HG03066 (cell line): ENCODE measurements at regions not wholly inside any gene's neighbourhood (a gene's known extent, or its start where the extent isn't known, plus 50 kb on each side); places are given as distances from the start of the nearest gene placed in this dataset.

Experiments used
- ATAC-seq: cut with Tn5 transposase; IDR thresholded peaks from one replicate; pipeline ENCODE4 v1.9.1; 2021; ENCODE audit warnings: low read depth; ENCODE audit not compliant: unreplicated experiment

DNA sequence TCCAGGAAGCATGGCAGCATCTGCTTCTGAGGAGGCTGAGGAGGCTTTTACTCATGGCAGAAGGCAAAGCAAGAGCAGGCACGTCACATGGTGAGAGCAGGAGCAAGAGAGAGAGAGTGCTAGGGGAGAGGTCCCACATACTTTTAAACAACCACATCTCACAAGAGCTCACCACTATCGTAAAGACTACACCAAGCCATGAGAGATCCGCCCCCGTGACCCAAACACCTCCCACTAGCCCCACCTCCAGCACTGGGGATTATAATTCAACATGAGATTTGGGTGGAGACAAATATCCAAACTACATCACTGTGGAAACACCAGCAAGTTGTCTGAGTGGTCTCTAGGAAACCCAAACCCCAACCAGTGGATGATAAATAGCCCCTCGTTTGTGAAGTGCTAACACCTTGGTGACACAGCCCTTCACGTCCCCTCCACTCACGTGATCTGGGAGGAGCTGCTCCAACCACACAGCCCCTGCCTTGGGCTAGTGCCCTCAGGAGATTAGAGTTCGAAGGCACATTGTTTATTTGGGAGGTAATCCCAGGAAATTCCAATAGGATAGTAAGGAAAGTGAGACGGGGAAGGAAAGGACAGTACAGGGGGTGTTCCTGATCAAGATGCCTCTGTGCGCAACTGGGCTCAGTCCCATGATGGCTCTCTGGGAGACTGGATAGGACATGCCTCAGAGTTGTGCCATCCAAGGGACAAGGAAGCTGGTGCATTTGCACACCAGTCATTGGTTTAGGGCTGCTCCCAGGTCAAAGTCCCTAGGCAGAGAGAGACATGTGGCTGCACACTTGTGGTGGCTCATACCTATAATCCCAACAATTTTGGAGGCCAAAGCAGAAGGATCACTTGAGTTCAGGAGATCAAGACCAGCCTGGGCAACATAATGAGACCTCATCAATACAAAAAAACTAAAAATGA lies 80.6 kb upstream of the CTNNB1 start:
- ATAC-seq, result no peak

DNA sequence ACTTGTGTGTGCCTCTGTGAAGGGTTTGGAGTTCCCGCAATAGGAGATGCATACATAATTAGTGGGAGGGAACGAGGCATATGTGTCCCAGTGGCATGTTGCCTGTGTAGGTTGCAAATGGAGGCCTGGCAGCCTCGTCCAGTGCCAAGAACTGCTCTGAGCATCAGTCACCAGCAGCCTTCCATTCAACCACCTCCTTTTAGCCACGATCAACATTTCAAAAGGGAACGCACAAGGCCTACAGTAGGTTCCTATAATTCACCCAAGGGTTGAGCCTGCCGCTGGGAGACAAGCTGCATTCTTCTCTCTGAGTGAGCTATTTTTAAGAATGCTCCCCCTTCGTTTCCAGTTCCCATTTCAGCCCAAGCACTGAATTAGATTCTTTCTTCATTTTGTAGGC lies 78.8 kb upstream of the CTNNB1 start:
- ATAC-seq, result no peak

DNA sequence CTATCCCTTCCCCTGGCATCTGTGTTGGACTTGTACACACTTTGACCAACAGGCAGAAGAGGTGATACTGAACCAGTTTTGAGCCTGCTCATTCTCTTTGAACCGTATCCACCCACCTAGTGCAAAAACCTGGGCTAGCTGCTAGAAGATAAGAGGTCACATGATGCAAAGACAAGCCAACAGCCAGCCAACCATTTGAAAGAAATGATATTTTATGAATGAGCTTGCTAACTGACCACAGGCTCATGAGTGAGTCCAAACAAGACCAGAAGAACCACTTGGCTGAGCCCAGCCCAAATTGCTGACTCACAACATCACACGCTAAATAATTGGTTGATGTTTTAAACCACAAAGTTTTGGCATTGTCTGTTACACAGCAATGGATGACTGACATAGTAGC lies 74.0 kb upstream of the CTNNB1 start:
- ATAC-seq, result no peak

DNA sequence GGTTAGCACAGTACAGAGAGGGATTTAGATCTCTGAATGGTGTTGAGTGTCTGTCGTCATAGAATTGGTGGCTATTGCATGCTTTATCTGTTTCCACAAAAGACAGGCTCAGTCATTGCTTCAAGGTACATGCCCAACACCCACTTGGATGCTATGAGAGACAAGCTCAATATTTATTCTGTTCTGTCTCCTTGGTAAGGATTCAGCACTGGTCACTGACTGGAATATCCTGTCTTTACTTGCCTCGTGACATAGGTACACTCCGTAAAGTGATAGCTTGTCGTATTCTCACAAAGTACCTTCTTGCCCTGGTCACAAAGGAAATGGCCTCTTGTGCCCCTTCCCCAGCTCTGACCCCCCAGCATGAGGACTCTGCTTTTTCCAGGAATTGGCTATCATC lies 72.8 kb upstream of the CTNNB1 start:
- ATAC-seq, result no peak

DNA sequence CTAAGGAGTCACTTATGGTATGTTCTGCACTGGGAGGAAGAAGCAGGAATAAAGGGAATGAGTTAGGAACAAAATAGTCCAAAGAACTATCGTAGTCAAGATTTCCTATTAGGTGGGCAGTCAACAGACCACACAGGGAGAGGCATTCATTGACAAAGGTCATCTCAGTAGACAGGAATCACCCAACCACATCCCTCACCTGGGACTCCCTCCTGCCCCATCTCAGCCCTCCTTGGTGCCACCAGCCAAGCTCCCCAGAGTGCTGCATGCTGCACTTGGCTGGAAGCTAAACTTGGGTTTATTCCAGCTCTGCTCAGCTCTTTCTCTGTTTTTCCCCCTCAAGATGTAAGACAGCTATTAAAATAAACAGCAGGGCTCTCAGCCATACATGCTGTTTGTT lies 72.3 kb upstream of the CTNNB1 start:
- no peak for ATAC-seq

DNA sequence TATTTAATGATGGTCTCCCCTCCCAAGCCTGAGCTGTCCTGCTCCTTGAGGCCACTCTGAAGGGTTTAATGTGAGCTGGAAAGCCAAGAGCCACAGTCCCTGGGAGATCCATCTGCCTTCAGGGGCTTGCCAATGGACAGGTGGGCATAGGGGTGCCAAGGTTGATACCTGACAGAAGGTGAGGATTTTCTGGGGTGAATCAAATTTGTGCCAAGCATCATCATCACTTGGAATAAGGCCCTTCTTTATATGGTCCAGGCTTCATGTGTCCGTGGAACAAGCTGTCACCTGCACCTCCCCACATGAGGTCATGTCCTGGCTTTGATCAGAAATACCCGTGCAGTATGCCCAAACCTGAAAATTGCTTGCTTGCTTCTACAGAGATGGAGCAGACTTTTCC lies 71.9 kb upstream of the CTNNB1 start:
- no peak for ATAC-seq

DNA sequence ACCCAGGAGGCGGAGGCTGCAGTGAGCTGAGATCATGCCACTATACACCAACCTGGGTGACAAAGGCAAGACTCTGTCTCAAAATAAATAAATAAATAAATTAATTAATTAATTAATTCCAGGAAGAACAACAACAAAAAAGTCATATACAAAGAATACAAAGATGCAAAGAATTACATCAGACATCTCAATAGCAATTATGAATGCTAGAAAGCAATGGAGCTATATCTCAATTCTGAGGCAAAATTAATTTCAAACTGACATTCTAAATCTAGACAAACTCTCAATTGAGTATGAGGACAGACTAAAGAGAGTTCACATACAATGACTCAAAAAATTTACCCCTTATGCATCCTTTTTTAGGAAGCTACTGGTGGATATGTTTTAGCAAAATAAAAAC lies 69.6 kb upstream of the CTNNB1 start:
- ATAC-seq, result no peak

DNA sequence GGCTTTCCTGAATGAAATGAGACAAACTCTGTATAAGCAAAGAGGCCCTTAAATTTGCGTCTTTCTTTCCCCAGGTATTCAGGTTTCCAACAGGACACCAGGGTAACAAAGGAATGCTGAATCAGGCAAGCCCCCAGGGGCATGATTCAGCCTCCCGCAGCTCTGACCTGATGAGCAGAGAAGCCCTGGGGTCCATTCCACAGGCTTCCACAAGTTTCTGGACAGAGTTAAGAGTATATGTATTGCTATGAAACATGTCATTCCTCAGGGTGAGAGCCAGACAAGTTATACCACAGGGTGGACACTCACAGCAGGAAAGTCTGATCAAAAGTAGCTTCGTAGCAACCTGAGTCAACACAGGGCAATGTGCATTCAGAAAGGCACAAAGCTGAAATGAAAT lies 68.1 kb upstream of the CTNNB1 start:
- ATAC-seq, result no peak

DNA sequence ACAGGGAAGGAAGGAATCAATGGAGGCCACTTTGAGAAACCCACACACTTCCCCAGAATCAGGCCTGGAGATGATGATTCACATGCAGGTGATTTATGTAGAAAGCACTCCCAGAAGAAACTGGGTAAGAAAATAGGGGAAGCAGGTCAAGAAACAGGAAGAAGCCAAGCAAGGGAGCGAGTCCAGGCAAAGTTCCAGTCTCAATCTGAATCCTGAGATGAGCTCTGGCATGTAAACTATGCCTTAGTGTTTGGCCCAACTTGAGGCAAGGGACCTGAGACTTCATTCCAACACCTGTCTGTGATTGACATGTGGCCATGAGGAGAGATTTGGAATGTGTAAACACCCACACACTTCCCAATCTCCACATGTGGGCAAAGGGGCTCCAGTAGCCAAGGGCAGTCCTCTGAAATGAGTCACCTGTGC lies 61.6 kb upstream of the CTNNB1 start:
- ATAC-seq, result no peak

DNA sequence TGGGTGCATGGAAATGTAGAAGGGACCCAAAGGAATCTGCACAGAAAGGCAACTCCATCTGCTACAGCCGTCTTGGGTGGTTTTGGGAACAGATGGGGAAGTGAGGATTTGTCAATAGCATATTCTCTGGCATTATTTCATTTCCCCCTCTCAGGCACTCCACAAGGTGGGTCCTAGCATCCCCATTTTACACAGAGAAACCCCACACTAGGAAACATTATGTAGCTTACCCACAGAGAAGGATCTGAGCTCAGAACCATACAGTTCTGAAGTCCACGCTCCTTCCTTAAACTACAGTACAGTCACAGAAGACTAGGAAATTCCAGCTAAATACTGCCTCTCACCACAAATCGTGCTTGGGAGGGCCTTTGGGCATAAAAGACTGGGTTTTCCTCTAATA lies 61.2 kb upstream of the CTNNB1 start:
- no peak for ATAC-seq

DNA sequence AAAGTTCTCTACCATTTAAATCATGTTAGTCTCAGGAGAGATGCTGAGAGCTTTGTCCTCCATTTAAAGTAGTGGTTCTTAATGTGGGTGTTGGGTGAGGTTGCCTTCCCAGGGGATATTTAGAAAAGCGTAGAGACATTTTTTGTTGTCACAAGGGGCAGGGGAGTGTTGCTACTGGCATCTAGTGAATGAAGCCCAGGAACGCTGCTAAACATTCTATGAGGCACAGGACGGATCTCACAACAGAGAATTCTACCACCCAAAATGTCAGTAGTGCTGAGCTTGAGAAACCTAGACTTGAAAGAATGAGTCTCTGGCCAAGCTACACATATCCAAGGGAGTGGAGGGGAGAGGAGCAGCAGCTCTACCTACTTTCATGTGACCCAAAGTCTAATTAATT lies 60.7 kb upstream of the CTNNB1 start:
- no peak for ATAC-seq

DNA sequence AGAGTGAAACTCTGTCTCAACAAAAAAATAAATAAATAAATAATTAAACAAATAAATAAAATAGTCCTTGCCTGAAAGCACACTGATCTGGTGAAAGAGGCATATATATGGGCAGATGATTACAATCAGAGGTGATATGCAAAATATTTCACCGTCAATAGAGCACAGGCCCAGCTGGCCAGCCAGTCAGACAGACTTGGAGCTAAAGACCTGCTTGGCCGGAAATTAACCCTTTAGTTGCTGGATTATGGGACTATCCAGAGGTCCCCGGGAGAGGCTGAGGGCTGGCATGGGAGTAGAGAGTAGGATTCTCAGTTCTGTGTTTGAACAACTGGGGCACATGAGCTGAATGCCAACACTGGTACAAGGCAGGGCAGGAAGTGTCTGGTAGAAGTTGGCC lies 59.1 kb upstream of the CTNNB1 start:
- ATAC-seq, result no peak

DNA sequence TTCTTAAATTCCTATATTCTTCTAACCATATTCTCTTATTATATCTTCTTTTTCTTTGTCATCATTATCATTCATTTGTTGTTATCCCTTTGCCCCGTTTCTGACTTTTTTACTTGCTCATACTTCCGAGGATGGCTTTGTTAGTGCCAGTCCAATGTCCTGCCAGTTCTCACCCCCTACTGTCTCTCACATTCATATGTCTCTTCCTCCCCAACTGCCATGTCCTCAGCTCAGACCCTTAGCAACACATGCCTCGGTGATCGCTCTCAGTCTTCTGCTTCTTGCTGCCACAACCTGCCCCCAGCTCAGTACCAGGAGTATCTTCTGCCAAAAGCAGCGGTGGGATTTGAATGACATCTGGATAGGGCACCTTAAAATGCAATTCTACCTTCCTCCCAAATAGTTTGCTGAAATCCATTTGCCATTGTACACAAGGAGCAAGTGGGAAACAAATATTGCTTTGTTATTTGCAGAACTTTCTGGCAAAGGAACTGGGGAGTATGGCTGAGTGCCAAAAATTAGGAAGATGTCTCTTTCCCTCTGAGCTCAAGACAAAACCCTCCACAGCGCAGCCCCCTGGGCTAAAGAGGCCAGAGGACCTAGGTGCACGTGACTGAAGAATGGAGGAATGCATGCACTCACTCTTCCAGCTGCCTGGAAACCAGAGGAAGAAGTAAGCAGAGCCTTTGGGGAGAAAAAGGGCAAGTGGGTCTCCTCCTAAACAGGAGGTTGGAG lies 57.7 kb upstream of the CTNNB1 start:
- no peak for ATAC-seq

DNA sequence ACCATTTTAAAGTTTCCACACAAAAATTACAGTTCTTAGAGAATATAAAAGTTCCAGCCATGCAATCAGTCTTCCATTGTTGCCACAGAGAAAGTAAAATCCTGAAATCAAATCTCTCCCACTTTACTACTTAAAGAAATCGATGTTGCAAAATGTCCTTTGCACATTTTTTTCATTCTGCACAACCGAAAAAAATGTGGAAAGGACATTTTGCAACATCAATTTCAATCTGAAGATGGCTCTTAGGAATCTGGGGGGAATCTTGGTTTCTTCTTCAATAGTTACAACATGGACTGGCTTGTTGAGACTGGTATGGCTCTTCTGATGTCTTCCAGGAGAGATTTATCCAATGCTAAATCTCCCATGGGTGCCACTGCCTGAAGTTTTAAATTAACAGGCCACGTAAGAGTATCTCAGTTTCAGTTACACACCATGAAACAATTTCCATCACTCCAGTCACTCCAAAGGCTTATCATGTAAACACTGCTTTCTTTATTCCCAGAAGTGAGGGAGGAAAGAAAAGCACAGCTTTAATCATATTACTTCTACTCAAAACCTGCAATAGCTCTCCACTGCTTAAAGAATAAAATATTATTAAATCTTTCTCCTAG lies 55.8 kb upstream of the CTNNB1 start:
- ATAC-seq, result no peak

DNA sequence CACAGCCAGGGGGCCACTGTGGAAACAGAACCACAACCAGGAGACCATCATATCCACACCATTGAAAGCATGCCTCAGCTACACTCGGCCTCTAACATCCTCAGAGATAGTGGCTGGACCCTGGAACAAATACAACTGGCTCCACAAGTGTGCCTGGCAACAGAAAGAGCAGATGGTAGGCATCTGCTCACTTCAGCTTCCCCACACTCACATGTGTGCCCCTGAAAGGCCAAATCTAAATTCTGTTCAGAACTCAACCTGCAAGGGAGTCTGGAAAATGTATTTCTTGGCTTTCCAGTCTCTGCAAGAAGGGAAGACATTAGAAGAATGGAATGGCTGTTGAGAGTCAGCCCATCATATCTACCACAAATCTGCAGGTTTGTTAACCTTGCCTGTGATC lies 54.7 kb upstream of the CTNNB1 start:
- ATAC-seq, result no peak

DNA sequence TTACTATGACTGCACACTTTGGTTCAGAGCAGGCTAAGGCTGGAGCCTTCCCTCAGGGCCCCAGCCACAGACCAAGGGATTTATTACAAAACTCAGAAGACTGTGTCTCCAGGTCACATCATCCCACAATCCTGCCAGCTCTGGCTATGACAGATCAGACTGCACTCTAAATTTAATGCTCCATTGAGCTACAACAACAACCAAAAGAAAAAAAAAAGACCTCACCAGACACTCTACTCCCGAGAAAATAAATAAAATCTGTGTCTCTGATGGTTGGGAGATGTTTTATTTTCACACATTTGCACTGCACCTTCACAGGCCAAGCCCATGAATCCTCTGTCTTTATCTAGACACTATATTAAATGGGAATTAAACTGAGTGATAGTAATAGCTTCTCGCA lies 50.8 kb upstream of the CTNNB1 start:
- ATAC-seq, result no peak

DNA sequence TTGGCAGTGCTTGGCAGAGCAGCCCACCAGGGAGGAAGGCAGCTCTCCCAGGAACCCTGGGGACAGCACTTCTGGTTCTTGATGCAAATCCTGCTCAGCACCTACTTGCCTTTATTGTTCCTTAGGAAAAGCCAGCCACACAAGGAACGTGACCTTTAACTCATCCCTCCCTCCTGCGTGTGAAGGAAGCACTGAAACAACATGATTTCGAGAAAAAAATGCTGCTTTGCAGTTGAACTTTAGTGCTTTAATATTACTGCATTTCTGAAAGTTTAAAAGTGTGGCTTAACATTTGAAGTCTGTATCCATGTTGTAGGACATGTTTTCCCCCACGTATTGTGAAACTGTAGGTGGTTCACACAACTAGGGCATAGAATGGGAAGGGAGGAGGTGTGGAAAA lies 50.4 kb upstream of the CTNNB1 start:
- ATAC-seq, result no peak
